AG09319 (cell line): ENCODE measurements at regions not wholly inside any gene's neighbourhood (a gene's known extent, or its start where the extent isn't known, plus 50 kb on each side); places are given as distances from the start of the nearest gene placed in this dataset.

Experiments used
- DNase-seq: peaks from one replicate; pipeline ENCODE4 v3.0.0-alpha.2; 2010; ENCODE audit warnings: low read depth; ENCODE audit errors: extremely low read depth
- CTCF ChIP-seq: IDR thresholded peaks from 2 replicates; pipeline ENCODE4 v1.5.1; 2011; ENCODE audit warnings: low read depth, mild to moderate bottlenecking, inconsistent platforms, low read length, moderate library complexity

DNA sequence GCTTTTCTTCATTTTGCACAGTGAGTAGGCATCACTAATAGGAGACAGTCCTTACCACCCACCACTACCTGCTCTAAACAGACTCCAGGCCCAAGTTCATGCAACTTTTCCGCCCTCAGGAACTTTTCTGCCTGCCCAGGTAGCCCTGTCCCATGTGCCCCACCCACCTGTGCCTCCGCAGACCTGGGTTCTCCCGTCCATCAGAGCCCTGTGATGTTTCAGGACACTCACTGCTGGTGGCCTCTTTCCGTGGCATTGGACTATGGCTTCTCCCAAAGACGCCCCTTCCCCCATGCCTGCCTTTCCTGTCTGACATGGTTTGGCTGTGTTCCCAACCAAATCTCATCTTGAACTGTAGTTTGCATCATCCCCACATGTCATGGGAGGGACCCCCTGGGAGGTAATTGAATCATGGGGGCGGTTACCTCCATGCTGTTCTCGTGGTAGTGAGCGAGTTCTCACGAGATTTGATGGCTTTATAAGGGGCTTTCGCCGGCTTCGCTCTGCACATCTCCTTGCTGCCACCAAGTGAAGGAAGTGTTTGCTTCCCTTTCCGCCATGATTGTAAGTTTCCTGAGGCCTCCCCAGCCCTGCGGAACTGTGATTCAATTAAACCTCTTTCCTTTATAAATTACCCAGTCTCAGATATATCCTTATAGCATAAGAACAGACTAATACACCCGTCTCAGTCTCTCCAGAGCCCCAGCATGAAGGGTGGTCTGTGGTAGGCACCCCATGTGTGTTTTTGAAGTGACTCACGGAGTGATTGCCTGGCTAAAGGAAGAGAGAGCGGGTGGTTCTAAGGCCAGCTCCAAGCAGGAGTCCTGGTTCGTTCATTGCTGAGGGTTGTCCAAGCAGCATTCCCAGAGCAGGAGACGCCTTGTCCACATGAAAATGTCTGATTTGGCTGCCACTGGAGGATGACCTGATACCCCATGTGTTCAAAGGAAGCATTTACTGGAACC lies 86.0 kb upstream of the ZBTB40 start:
- TF ChIP-seq CTCF: no peak
- no peak for DNase-seq

- TF ChIP-seq CTCF: no peak
- DNase-seq: no peak
Measured at GRCh38 chr1:22366346-22366745, 85.3 kb upstream of the ZBTB40 start.

DNA sequence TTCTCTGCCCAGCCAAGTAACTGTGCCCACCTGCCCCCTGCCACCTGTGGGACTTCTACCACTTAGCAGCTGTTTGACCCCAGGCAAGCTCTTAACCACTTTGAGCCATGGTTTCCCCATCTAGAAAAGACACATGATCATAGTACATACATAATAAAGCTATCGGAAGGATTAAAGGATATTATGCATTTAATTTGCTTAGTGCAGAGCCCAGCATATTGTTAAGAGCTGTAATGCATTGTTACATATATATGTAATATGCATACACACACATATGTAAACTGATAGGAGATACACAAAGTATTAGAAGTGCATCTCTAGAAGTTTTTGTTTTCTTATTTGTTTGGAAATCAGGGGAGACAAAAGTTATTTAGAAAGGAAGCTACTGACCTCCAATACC lies 83.5 kb upstream of the ZBTB40 start:
- no peak for DNase-seq
- no peak for TF ChIP-seq CTCF

GRCh38 chr1:22369294-22370189 lies 82.1 kb upstream of the ZBTB40 start:
- no peak for TF ChIP-seq CTCF
- no peak for DNase-seq

GRCh38 chr1:22370190-22370498 lies 81.5 kb upstream of the ZBTB40 start:
- TF ChIP-seq CTCF: no peak
- no peak for DNase-seq

GRCh38 chr1:22371408-22371807 lies 80.2 kb upstream of the ZBTB40 start:
- DNase-seq: no peak
- TF ChIP-seq CTCF: no peak

DNA sequence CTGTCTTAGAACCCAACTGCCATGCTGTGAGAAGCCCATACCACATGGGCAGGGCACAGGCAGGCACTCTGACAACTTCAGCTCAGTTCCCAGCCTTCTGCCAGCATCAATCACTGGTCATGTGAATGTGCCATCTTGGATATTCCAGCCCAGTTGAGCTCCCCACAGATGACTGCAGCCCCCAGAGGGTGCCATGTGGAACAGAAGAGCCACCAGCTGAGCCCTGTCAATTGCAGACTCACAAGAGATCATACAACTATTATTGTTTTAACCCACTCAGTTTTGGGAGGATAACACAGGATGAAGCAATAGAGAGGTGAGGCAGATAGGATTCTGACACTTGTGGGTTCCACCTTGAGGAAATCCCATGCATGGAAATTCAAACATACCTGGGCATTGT lies 78.4 kb upstream of the ZBTB40 start:
- no peak for DNase-seq
- TF ChIP-seq CTCF: no peak
